Activated B cell treated with CpG ODN at 0.5 μM for 24 hours (primary cell): ENCODE measurements at regions not wholly inside any gene's neighbourhood (a gene's known extent, or its start where the extent isn't known, plus 50 kb on each side); places are given as distances from the start of the nearest gene placed in this dataset.

Source experiments
- ATAC-seq: fragments of 200-7000 bp; cut with Tn5 transposase; one replicate; pipeline ENCODE4 v1.10.0; 2021; ENCODE audit warnings: low read depth, mild to moderate bottlenecking, moderate library complexity
- CTCF ChIA-PET: fragments of 350-600 bp; sonication (Branson Sonifier 250); formaldehyde crosslinking; loops from one replicate; lab custom pipeline; 2021; ENCODE audit warnings: antibody characterized with exemption; lab: Charles Lee
- POLR2A ChIA-PET: fragments of 350-600 bp; sonication (Branson Sonifier 250); formaldehyde crosslinking; loops from one replicate; lab custom pipeline; 2021; ENCODE audit warnings: antibody characterized with exemption; lab: Charles Lee
- DNase-seq: peaks from one replicate; pipeline ENCODE4 v3.0.0; 2022
- H3K27ac Mint-ChIP-seq: one replicate; pipeline ENCODE4 v1.8.0; 2020; ENCODE audit warnings: mixed read lengths
- H3K27me3 Mint-ChIP-seq: one replicate; pipeline ENCODE4 v1.8.0; 2021; ENCODE audit warnings: mixed read lengths
- H3K36me3 Mint-ChIP-seq: one replicate; pipeline ENCODE4 v1.8.0; 2021; ENCODE audit warnings: low read depth, mixed read lengths
- H3K4me1 Mint-ChIP-seq: one replicate; pipeline ENCODE4 v1.8.0; 2021; ENCODE audit warnings: mixed read lengths
- H3K4me3 Mint-ChIP-seq: one replicate; pipeline ENCODE4 v1.8.0; 2020; ENCODE audit warnings: mild to moderate bottlenecking, mixed read lengths
- H3K9me3 Mint-ChIP-seq: one replicate; pipeline ENCODE4 v1.8.0; 2020; ENCODE audit warnings: mixed read lengths
- intact Hi-C: fragments of 100-400 bp; cut with micrococcal nuclease; formaldehyde crosslinking; loops from one replicate; pipeline ENCODE4 v1.15.1; 2024
- TF ChIP-seq, protein P1 (sequence below): fragments of 200-600 bp; IDR thresholded peaks from one replicate; pipeline ENCODE4 v1.8.0; 2022; ENCODE audit warnings: antibody characterized with exemption, mild to moderate bottlenecking

DNA sequence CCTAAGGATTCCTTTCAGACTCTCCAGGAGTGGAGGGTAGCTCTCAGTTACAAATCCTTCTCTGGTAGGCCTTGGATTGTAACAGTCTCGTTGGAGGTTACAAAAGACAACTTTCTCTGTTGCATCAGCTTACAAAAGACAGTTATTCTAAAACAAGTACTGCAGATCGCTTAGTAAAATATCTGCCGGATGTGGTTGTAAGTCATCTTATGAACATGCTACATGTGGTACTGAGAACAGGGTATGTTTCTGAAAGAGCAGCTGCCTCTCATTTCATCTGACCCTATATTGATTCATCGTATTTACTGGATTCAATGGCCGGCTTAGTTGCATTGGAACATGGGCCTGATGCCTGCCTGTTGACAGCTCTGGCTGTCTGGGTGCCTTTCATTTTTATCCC lies 157.4 kb downstream of the PTCSC3 start:
- H3K36me3 Mint-ChIP-seq, result no peaks in the 10 kb centered on the region
- CTCF ChIA-PET, result no interaction called here
- POLR2A ChIA-PET, result no interaction called here
- no peaks in the 10 kb centered on the region for H3K27me3 Mint-ChIP-seq
- TF ChIP-seq, protein P1, sequence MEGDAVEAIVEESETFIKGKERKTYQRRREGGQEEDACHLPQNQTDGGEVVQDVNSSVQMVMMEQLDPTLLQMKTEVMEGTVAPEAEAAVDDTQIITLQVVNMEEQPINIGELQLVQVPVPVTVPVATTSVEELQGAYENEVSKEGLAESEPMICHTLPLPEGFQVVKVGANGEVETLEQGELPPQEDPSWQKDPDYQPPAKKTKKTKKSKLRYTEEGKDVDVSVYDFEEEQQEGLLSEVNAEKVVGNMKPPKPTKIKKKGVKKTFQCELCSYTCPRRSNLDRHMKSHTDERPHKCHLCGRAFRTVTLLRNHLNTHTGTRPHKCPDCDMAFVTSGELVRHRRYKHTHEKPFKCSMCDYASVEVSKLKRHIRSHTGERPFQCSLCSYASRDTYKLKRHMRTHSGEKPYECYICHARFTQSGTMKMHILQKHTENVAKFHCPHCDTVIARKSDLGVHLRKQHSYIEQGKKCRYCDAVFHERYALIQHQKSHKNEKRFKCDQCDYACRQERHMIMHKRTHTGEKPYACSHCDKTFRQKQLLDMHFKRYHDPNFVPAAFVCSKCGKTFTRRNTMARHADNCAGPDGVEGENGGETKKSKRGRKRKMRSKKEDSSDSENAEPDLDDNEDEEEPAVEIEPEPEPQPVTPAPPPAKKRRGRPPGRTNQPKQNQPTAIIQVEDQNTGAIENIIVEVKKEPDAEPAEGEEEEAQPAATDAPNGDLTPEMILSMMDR, result no peak
- intact Hi-C loops, result no loop called here
- no peaks in the 10 kb centered on the region for H3K9me3 Mint-ChIP-seq
- H3K4me1 Mint-ChIP-seq, result no peaks in the 10 kb centered on the region
- H3K4me3 Mint-ChIP-seq, result no peak overlapping the region
- no peak overlapping the region for H3K27ac Mint-ChIP-seq
- DNase-seq (no peak), ATAC-seq (no peak)

DNA sequence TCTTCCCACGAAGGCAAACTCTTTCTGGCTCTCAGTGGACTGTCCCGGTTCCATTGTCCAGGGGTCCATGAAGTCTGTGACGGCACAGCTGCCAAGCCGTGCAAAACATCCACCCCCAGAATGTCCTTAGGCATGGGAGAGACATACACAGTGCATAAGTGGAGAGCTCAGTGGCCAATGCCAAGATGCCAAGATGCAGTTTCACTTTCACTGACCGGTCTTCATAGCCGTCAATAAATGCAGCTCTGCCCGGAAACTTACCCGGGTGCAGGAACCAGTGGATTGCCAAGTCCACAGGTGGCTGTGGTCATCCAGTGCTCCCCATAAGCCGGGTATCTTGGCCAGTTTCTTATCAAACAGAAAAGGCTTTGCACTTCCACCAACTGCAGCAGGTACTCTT lies 162.3 kb downstream of the PTCSC3 start:
- TF ChIP-seq, protein P1, result no peak
- Mint-ChIP-seq H3K36me3 (no peaks in the 10 kb centered on the region), H3K4me3 (no peak overlapping the region), H3K4me1 (no peaks in the 10 kb centered on the region), H3K27ac (no peak overlapping the region), H3K27me3 (no peaks in the 10 kb centered on the region), H3K9me3 (no peaks in the 10 kb centered on the region)
- no peak for ATAC-seq
- intact Hi-C loops, result no loop called here
- POLR2A ChIA-PET, result no interaction called here
- CTCF ChIA-PET, result no interaction called here
- DNase-seq, result no peak

DNA sequence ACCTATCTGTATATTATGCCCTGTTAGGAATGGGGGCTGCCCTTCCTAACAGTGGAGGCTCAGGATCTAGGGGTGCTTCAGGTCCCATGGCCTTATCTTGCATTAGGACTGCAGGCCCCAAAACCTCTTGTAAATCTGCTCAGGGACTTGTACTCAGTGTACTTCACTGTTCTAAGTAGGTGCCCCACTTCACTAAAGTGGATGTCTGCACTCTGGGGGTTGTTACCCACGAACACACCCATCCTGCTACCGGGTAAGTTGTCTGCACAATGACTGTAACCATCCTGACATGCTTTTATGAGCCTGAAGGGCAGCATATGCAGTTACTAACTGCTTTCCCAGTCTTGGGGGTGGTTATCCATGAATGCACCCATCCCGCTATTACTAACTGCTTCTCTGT lies 163.0 kb downstream of the PTCSC3 start:
- ChIA-PET CTCF (no interaction called here), POLR2A (no interaction called here)
- Mint-ChIP-seq H3K9me3 (no peaks in the 10 kb centered on the region), H3K27ac (no peak overlapping the region), H3K4me3 (no peak overlapping the region), H3K36me3 (no peaks in the 10 kb centered on the region), H3K4me1 (no peaks in the 10 kb centered on the region), H3K27me3 (no peaks in the 10 kb centered on the region)
- DNase-seq (no peak), ATAC-seq (no peak)
- TF ChIP-seq, protein P1, result no peak
- intact Hi-C loops, result no loop called here

DNA sequence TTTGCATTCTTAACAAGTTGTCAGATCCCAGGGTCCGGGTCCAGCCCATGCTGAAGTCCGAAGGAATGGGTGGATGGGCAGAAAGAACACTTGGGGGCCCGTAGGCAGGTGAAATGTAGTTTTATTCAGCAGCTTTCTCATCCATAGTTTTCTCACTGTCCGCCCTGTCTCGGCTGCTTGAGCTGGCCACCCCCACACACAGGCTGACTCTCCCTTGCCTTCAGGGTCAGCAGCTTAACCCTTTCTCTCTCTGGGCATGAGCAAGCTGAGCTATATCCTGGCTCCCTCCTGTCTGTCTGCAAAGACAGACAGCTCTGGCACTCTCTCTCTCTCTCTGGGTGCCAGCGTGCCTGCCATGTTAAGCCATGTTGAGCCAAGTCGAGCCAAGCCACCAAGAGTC lies 163.9 kb downstream of the PTCSC3 start:
- Mint-ChIP-seq H3K36me3 (no peaks in the 10 kb centered on the region), H3K4me3 (no peak overlapping the region), H3K9me3 (no peaks in the 10 kb centered on the region), H3K27me3 (no peaks in the 10 kb centered on the region), H3K4me1 (no peaks in the 10 kb centered on the region), H3K27ac (no peak overlapping the region)
- no peak for ATAC-seq
- ChIA-PET POLR2A (no interaction called here), CTCF (no interaction called here)
- TF ChIP-seq, protein P1, result no peak
- intact Hi-C loops, result no loop called here
- DNase-seq, result no peak

DNA sequence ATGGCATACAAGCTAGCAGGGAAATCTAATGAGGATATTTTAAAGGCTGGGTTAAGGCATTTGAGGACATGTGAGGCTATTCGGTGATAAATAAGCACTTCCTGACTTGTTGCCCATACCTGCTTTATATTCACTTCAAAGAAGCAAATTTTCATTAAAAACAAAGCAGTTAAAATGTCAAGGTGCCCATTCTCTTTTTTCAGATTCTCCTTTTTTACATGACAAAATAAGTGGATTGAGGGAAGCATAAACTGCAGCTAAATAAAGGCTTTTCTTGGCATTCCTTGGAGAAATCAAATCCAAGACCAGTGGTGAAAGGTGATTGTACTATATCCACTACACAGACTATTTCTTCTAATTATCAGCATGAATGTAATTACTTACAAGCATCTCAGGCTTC lies 166.9 kb downstream of the PTCSC3 start:
- ATAC-seq, result no peak

More for the DNA sequence above, 166.9 kb downstream of the PTCSC3 start:
- H3K9me3 Mint-ChIP-seq, result no peaks in the 10 kb centered on the region
- H3K36me3 Mint-ChIP-seq, result no peaks in the 10 kb centered on the region
- TF ChIP-seq, protein P1, result no peak
- H3K4me1 Mint-ChIP-seq, result no peaks in the 10 kb centered on the region
- no peak for DNase-seq
- intact Hi-C loops, result no loop called here
- ChIA-PET CTCF (no interaction called here), POLR2A (no interaction called here)
- no peak overlapping the region for H3K27ac Mint-ChIP-seq
- no peaks in the 10 kb centered on the region for H3K27me3 Mint-ChIP-seq
- H3K4me3 Mint-ChIP-seq, result no peak overlapping the region
